PC-9 (cell line): ENCODE measurements at regions not wholly inside any gene's neighbourhood (a gene's known extent, or its start where the extent isn't known, plus 50 kb on each side); places are given as distances from the start of the nearest gene placed in this dataset.

Experiments used
- BruUV-seq: library from RNA; stranded (reverse); fragments of 400-500 nt; replicated peaks from 2 replicates; lab custom pipeline; 2021; lab: Mats Ljungman, UMichigan
- CTCF ChIA-PET: fragments of 300-600 bp; sonication (Branson Sonifier 250); formaldehyde crosslinking; loops from one replicate; lab custom pipeline; 2022; ENCODE audit warnings: antibody characterized with exemption; lab: Charles Lee
- POLR2A ChIA-PET: fragments of 300-600 bp; sonication (Branson Sonifier 250); formaldehyde crosslinking; loops from one replicate; lab custom pipeline; 2022; ENCODE audit warnings: antibody characterized with exemption; ENCODE audit not compliant: unreplicated experiment; lab: Charles Lee
- DNase-seq, 2 experiments: peaks; one replicate each; pipeline versions ENCODE4 v3.0.0 to v3.0.0-alpha.2; 2015 to 2022; ENCODE audit warnings: mixed read lengths in 1 of 2
- H2AFZ ChIP-seq: fragments of 200-600 bp; sonication (generic); 2 replicates; pipeline ENCODE4 v1.8.1; 2017; ENCODE audit warnings: antibody characterized with exemption
- H3F3A ChIP-seq: fragments of 200-600 bp; sonication (generic); 2 replicates; pipeline ENCODE4 v1.8.1; 2017; ENCODE audit warnings: antibody characterized with exemption, mild to moderate bottlenecking, low read depth; ENCODE audit not compliant: insufficient read depth
- H3K27ac ChIP-seq: fragments of 200-600 bp; sonication (generic); 2 replicates; pipeline ENCODE4 v1.6.1; 2016; ENCODE audit warnings: mixed run types
- H3K27me3 ChIP-seq: fragments of 200-600 bp; sonication (generic); 2 replicates; pipeline ENCODE4 v1.6.1; 2016; ENCODE audit warnings: low read depth, mixed run types; ENCODE audit not compliant: insufficient read depth
- H3K36me3 ChIP-seq: fragments of 200-600 bp; sonication (generic); 2 replicates; pipeline ENCODE4 v1.6.1; 2016; ENCODE audit warnings: low read depth, mixed run types
- H3K4me1 ChIP-seq: fragments of 200-600 bp; sonication (generic); replicated peaks from 2 replicates; pipeline ENCODE4 v1.6.1; 2016; ENCODE audit warnings: mixed run types; ENCODE audit not compliant: insufficient read depth
- H3K4me2 ChIP-seq: fragments of 200-600 bp; sonication (generic); 2 replicates; pipeline ENCODE4 v1.6.1; 2017; ENCODE audit warnings: mixed run types
- H3K4me3 ChIP-seq: fragments of 200-600 bp; sonication (generic); 2 replicates; pipeline ENCODE4 v1.6.1; 2016; ENCODE audit warnings: mixed run types
- H3K79me2 ChIP-seq: fragments of 200-600 bp; sonication (generic); 2 replicates; pipeline ENCODE4 v1.6.1; 2017; ENCODE audit warnings: low read depth, mixed run types
- H3K9me2 ChIP-seq: fragments of 200-600 bp; sonication (generic); 2 replicates; pipeline ENCODE4 v1.8.1; 2017; ENCODE audit warnings: mild to moderate bottlenecking; ENCODE audit not compliant: insufficient read depth
- H3K9me3 ChIP-seq: fragments of 200-600 bp; sonication (generic); 2 replicates; pipeline ENCODE4 v1.8.1; 2016; ENCODE audit warnings: low read depth; ENCODE audit not compliant: insufficient read depth
- H4K20me1 ChIP-seq: fragments of 200-600 bp; sonication (generic); 2 replicates; pipeline ENCODE4 v1.8.1; 2017; ENCODE audit not compliant: insufficient read depth
- CTCF ChIP-seq: fragments of 200-600 bp; sonication (generic); conservative IDR thresholded peaks from 2 replicates; pipeline ENCODE4 v1.6.1; 2017; ENCODE audit warnings: mixed run types, antibody characterized with exemption, mild to moderate bottlenecking, moderate library complexity
- EZH2 ChIP-seq: fragments of 200-600 bp; sonication (generic); IDR thresholded peaks from 2 replicates; pipeline ENCODE4 v1.8.0; 2017; ENCODE audit warnings: antibody characterized with exemption, low read depth
- intact Hi-C: fragments of 100-400 bp; cut with micrococcal nuclease; formaldehyde crosslinking; loops from one replicate; pipeline ENCODE4 v1.10.0; 2022; ENCODE audit not compliant: unreplicated experiment

- Histone ChIP-seq H3K79me2 (no peaks in the 10 kb centered on the region), H3F3A (no peaks in the 10 kb centered on the region), H3K9me3 (no peaks in the 10 kb centered on the region), H4K20me1 (no peaks in the 10 kb centered on the region), H3K9me2 (no peaks in the 10 kb centered on the region), H3K27me3 (peaks cover 12% of the 10 kb centered on the region; the same call in 1 of the 2 replicates), H3K4me3 (no peak overlapping the region), H3K27ac (no peak overlapping the region), H2AFZ (no peak overlapping the region), H3K4me2 (no peak overlapping the region), H3K4me1 (no peaks in the 10 kb centered on the region), H3K36me3 (no peaks in the 10 kb centered on the region)
- BruUV-seq = no TSS peak
- POLR2A ChIA-PET = no interaction called here
- intact Hi-C loops = no loop called here
- TF ChIP-seq EZH2 (no peak), CTCF (no peak)
- DNase-seq = no peak
- CTCF ChIA-PET = no interaction called here
Observed at GRCh38 chr7:153920897-153921296, 131.3 kb upstream of the DPP6 start.

GRCh38 chr7:153921408-153921807, 130.8 kb upstream of the DPP6 start:
- no peak overlapping the region for H3K4me3 ChIP-seq
- intact Hi-C loops = no loop called here
- TF ChIP-seq EZH2 = no peak
- TF ChIP-seq CTCF = no peak
- no peaks in the 10 kb centered on the region for H3K9me3 ChIP-seq
- no peaks in the 10 kb centered on the region for H3K4me1 ChIP-seq
- ChIA-PET CTCF (no interaction called here), POLR2A (no interaction called here)
- H3K27me3 ChIP-seq = peaks cover 12% of the 10 kb centered on the region; the same call in 1 of the 2 replicates
- H3K79me2 ChIP-seq = no peaks in the 10 kb centered on the region
- no peaks in the 10 kb centered on the region for H3K36me3 ChIP-seq
- no peaks in the 10 kb centered on the region for H3F3A ChIP-seq
- H3K4me2 ChIP-seq = no peak overlapping the region
- no peak overlapping the region for H2AFZ ChIP-seq
- DNase-seq = no peak
- no TSS peak for BruUV-seq
- no peaks in the 10 kb centered on the region for H3K9me2 ChIP-seq
- no peak overlapping the region for H3K27ac ChIP-seq
- no peaks in the 10 kb centered on the region for H4K20me1 ChIP-seq

GRCh38 chr7:153930696-153931095, 121.5 kb upstream of the DPP6 start:
- Histone ChIP-seq H3K27me3 (peaks cover 51% of the 10 kb centered on the region), H3K79me2 (no peaks in the 10 kb centered on the region), H2AFZ (no peak overlapping the region), H3K36me3 (no peaks in the 10 kb centered on the region), H3K4me3 (no peak overlapping the region), H3K27ac (no peak overlapping the region), H3K9me3 (no peaks in the 10 kb centered on the region), H3F3A (no peaks in the 10 kb centered on the region), H3K9me2 (no peaks in the 10 kb centered on the region), H3K4me1 (no peaks in the 10 kb centered on the region), H3K4me2 (no peak overlapping the region), H4K20me1 (no peaks in the 10 kb centered on the region)
- DNase-seq = no peak
- no TSS peak for BruUV-seq
- ChIA-PET POLR2A (no interaction called here), CTCF (no interaction called here)
- TF ChIP-seq CTCF = no peak
- no peak for TF ChIP-seq EZH2
- intact Hi-C loops = no loop called here
